Activated B cell treated with CpG ODN at 0.5 μM for 24 hours (primary cell): ENCODE measurements at regions not wholly inside any gene's neighbourhood (a gene's known extent, or its start where the extent isn't known, plus 50 kb on each side); places are given as distances from the start of the nearest gene placed in this dataset.

Source experiments
- ATAC-seq: fragments of 200-7000 bp; cut with Tn5 transposase; one replicate; pipeline ENCODE4 v1.10.0; 2021; ENCODE audit warnings: low read depth, mild to moderate bottlenecking, moderate library complexity
- CTCF ChIA-PET: fragments of 350-600 bp; sonication (Branson Sonifier 250); formaldehyde crosslinking; loops from one replicate; lab custom pipeline; 2021; ENCODE audit warnings: antibody characterized with exemption; lab: Charles Lee
- POLR2A ChIA-PET: fragments of 350-600 bp; sonication (Branson Sonifier 250); formaldehyde crosslinking; loops from one replicate; lab custom pipeline; 2021; ENCODE audit warnings: antibody characterized with exemption; lab: Charles Lee
- DNase-seq: peaks from one replicate; pipeline ENCODE4 v3.0.0; 2022
- H3K27ac Mint-ChIP-seq: one replicate; pipeline ENCODE4 v1.8.0; 2020; ENCODE audit warnings: mixed read lengths
- H3K27me3 Mint-ChIP-seq: one replicate; pipeline ENCODE4 v1.8.0; 2021; ENCODE audit warnings: mixed read lengths
- H3K36me3 Mint-ChIP-seq: one replicate; pipeline ENCODE4 v1.8.0; 2021; ENCODE audit warnings: low read depth, mixed read lengths
- H3K4me1 Mint-ChIP-seq: one replicate; pipeline ENCODE4 v1.8.0; 2021; ENCODE audit warnings: mixed read lengths
- H3K4me3 Mint-ChIP-seq: one replicate; pipeline ENCODE4 v1.8.0; 2020; ENCODE audit warnings: mild to moderate bottlenecking, mixed read lengths
- H3K9me3 Mint-ChIP-seq: one replicate; pipeline ENCODE4 v1.8.0; 2020; ENCODE audit warnings: mixed read lengths
- intact Hi-C: fragments of 100-400 bp; cut with micrococcal nuclease; formaldehyde crosslinking; loops from one replicate; pipeline ENCODE4 v1.15.1; 2024
- TF ChIP-seq, protein P1 (sequence below): fragments of 200-600 bp; IDR thresholded peaks from one replicate; pipeline ENCODE4 v1.8.0; 2022; ENCODE audit warnings: antibody characterized with exemption, mild to moderate bottlenecking

DNA sequence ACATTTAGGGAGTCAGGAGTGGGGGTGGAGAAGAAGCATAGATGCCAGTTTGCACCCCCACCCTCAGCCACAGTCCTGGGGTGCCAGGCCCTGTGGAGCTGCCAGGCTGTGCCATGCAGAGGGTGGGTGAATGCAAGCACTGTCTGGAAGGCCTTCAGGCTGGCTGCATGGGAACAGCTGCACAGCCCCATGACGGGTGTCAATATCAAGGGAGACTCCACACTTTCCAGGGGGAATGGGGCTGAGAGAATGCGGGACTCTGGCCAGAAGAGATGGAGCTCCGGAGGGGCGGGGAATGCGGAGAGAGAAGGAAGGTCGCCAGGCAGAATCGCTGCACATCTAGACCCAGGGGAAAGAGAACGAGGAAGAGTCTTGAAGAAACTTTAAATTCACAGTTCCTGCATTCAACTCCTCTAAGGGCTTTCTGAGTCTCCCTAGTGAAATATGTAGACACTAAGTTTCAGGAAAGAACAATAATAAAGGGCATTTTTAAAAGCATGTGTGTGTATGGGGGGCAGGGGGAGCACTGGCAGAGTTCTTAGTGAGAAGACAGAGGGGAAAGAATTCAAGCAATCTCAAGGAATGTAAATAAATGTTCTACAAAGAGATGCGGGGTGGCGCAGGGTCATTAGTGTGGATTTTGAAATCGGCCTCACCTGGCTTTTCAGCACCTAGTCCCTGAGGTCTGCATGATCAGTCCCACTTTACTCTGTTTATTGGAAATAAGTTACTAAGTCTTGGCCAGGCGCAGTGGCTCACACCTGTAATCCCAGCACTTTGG, 59.1 kb downstream of the BOD1 start:
- CTCF ChIA-PET: no interaction called here
- POLR2A ChIA-PET: no interaction called here
- Mint-ChIP-seq H3K36me3 (no peaks in the 10 kb centered on the region), H3K4me3 (no peak overlapping the region), H3K9me3 (peaks cover 19% of the 10 kb centered on the region), H3K27me3 (peaks cover 12% of the 10 kb centered on the region), H3K27ac (no peak overlapping the region), H3K4me1 (no peaks in the 10 kb centered on the region)
- ATAC-seq (no peak), DNase-seq (no peak)
- intact Hi-C loops: no loop called here
- TF ChIP-seq, protein P1, sequence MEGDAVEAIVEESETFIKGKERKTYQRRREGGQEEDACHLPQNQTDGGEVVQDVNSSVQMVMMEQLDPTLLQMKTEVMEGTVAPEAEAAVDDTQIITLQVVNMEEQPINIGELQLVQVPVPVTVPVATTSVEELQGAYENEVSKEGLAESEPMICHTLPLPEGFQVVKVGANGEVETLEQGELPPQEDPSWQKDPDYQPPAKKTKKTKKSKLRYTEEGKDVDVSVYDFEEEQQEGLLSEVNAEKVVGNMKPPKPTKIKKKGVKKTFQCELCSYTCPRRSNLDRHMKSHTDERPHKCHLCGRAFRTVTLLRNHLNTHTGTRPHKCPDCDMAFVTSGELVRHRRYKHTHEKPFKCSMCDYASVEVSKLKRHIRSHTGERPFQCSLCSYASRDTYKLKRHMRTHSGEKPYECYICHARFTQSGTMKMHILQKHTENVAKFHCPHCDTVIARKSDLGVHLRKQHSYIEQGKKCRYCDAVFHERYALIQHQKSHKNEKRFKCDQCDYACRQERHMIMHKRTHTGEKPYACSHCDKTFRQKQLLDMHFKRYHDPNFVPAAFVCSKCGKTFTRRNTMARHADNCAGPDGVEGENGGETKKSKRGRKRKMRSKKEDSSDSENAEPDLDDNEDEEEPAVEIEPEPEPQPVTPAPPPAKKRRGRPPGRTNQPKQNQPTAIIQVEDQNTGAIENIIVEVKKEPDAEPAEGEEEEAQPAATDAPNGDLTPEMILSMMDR: no peak

DNA sequence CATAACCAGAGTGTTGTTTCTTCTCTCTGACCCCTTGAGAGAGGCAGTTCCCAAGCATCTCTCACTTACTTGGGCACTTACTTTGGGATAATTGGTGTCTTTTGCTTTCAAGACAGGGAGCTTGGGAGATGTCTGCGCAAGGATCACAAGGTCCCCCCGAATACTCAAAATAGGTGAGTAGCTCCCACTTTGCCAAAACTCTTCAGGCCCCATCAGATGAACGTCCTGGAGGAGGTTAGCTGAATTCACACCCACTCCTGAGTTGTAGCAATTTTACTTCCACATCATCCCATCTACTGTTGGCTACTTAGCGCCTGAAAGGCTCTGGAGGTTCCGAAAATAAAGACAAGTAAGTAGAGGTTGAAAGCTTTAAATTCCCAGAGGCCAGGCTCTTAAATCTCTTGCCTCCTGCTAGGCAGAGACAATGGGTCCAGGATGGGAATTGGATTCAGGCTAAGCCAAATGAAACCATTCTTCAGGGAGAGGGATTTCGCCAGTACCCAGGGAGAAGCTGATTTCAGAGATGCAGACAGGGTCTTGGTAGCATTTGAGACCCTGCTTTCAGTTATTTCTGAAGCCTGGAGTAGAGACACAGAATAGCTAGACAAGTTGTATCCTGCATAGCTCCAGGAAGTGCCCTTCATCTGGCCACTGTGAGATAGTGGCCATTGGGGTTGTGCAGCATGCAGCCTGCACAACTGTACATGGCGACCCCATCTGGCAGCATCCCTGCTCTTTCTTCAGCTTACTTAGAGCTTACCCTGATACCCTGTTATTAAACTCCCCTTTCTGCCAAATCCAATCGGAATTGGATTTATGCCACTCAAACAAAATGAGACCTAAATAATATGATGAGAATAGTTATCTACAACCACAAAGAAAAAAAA, 60.1 kb downstream of the BOD1 start:
- Mint-ChIP-seq H3K27me3 (peaks cover 9% of the 10 kb centered on the region), H3K4me3 (no peak overlapping the region), H3K4me1 (no peaks in the 10 kb centered on the region), H3K36me3 (no peaks in the 10 kb centered on the region), H3K27ac (no peak overlapping the region), H3K9me3 (peaks cover 17% of the 10 kb centered on the region)
- no peak for ATAC-seq
- ChIA-PET CTCF (no interaction called here), POLR2A (no interaction called here)
- intact Hi-C loops: no loop called here
- TF ChIP-seq, protein P1: no peak
- no peak for DNase-seq

DNA sequence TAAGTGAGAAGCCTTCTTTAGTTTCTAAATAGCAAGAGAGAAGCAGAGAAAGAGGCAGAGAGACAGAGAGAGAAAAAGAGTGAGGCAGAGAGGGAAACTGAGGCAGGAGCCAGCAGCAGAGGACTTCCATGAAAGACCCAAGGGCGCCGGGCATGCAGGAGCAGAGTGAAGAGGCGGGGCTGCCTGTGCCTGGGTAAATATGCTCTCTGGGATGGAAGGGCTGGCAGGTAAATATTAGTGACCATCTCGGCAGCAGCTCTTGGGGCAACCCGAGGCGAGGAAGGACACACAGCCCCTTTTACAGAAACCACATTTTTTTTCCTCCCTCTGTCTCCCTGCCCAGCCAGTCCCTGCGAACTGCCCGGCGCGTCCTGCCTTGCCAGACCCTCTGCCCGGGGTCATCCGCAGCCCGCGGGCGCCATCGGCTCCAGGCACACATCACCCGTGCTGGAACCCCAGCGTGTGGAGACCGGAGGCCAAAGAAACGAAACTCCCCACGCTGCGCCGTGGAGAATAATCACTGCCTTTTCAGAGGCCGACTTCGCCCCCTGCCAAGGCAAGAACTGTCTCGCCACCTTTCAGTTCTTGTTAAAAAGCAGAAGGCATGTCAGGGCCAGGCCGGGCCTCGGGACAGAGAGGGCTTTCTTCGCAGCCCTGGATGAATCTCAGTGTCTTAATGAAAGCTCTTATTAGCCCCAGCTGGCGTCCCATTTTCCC, 61.3 kb downstream of the BOD1 start:
- Mint-ChIP-seq H3K27ac (no peak overlapping the region), H3K4me3 (no peak overlapping the region), H3K36me3 (no peaks in the 10 kb centered on the region), H3K9me3 (peaks cover 7% of the 10 kb centered on the region), H3K4me1 (no peaks in the 10 kb centered on the region), H3K27me3 (peaks cover 9% of the 10 kb centered on the region)
- intact Hi-C loops: no loop called here
- POLR2A ChIA-PET: no interaction called here
- CTCF ChIA-PET: no interaction called here
- no peak for ATAC-seq
- DNase-seq: no peak
- TF ChIP-seq, protein P1: no peak

DNA sequence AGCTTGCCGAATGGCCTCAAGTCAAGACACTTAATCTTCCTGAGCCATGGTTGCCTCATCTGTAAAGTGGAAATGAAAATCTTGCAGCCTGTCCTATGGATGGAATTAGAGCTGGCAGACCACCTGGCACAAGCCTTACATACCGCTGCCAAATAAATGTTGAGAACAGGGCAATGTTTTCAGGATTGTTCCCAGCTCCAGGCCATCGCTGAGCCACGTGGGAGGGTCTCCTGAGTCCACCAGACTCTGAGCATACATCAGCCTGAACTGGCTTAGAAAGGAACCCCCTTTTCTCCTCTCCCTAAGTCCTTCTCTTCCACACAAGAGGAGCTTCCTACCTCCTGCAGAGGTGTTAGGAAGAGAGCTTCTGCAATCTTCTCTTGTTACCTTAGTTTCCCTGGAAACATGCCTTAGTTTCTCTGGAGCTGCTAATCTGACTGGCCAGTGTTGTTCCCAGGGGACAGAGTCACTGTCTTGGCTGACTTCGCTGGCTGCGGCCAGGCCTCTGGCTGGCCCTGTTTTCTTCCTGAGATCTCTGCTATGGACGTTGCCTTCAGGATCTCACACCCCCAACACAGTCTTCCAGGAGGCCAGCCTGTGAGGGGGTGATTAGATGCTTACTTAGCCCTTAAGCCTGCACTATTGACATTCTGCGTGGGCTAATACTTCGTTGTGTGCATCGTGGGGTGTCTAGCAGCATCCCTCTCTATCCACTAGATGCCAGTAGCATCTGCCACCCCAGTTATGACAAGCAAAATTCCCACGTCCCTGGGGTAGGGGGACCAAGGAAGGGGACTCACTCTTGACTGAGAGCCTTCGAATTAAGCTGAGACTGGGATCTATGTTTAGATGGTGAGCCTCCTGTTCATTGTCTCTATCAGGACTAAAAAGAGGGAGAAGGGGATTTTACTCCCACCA, 62.2 kb downstream of the BOD1 start:
- POLR2A ChIA-PET: no interaction called here
- Mint-ChIP-seq H3K4me3 (no peak overlapping the region), H3K27ac (no peak overlapping the region), H3K27me3 (peaks cover 9% of the 10 kb centered on the region), H3K9me3 (no peaks in the 10 kb centered on the region), H3K36me3 (no peaks in the 10 kb centered on the region), H3K4me1 (no peaks in the 10 kb centered on the region)
- CTCF ChIA-PET: no interaction called here
- DNase-seq (no peak), ATAC-seq (no peak)
- TF ChIP-seq, protein P1: no peak
- intact Hi-C loops: no loop called here
